Spleen (tissue), 7 donors: ENCODE measurements at regions not wholly inside any gene's neighbourhood (a gene's known extent, or its start where the extent isn't known, plus 50 kb on each side); places are given as distances from the start of the nearest gene placed in this dataset.

Experiments
- CTCF ChIP-seq, 11 experiments: fragments of 200-600 bp in 7 of 11; fragments of 450-650 bp in 4 of 11; sonication (generic) in 4 of 11; IDR thresholded peaks in 8 of 11; conservative IDR thresholded peaks in 3 of 11; 1 replicate in 7 of 11; 2 replicates in 4 of 11; pipeline versions ENCODE4 v1.4.0 to v1.8.0; 2016 to 2021; ENCODE audit warnings: antibody characterized with exemption in 11 of 11, inconsistent platforms in 4 of 11, mild to moderate bottlenecking in 1 of 11
- POLR2A ChIP-seq, 3 donors: fragments of 450-650 bp; IDR thresholded peaks; one replicate each; pipeline ENCODE4 v1.5.1; 2017; ENCODE audit warnings: antibody characterized with exemption in 3 of 3, mild to moderate bottlenecking in 1 of 3
- POLR2AphosphoS5 ChIP-seq, 3 donors: sonication (generic); formaldehyde crosslinking; IDR thresholded peaks; one replicate each; pipeline ENCODE4 v1.5.1; 2017; ENCODE audit warnings: antibody characterized with exemption in 3 of 3
- donor health status: DM: no; HTN: no; CAD: no; lungs with moderate emphysema.
- donor health status: DM: no; HTN: no; CAD: no.
- donor health status: DM: no; HTN: no; CAD: no.

GRCh38 chr6:145119081-145119480 is 616.2 kb downstream of the EPM2A start:
- TF ChIP-seq CTCF (IDR thresholded peaks at IDR 0.05 in 8 of 11, conservative IDR thresholded peaks at IDR 0.05 in 3 of 11) (no peak), POLR2AphosphoS5 (IDR thresholded peaks at IDR 0.05) (no peak), POLR2A (IDR thresholded peaks at IDR 0.05) (no peak)
